A673 (cell line): ENCODE measurements at regions not wholly inside any gene's neighbourhood (a gene's known extent, or its start where the extent isn't known, plus 50 kb on each side); places are given as distances from the start of the nearest gene placed in this dataset.

Source experiments
- BruUV-seq: library from RNA; stranded (reverse); fragments of 400-500 nt; replicated peaks from 2 replicates; lab custom pipeline; 2021; lab: Mats Ljungman, UMichigan
- CTCF ChIA-PET: fragments of 300-600 bp; sonication (Branson Sonifier 250); formaldehyde crosslinking; loops from one replicate; lab custom pipeline; 2022; ENCODE audit warnings: antibody characterized with exemption; lab: Charles Lee
- POLR2A ChIA-PET: fragments of 300-600 bp; sonication (Branson Sonifier 250); formaldehyde crosslinking; loops from one replicate; lab custom pipeline; 2022; ENCODE audit warnings: antibody characterized with exemption; ENCODE audit not compliant: low non-redundant PET; lab: Charles Lee
- DNase-seq: peaks from one replicate; pipeline ENCODE4 v3.0.0-alpha.2; 2015; ENCODE audit warnings: low spot score
- H3K27ac ChIP-seq: fragments of 200-600 bp; sonication (generic); 2 replicates; pipeline ENCODE4 v1.5.1; 2016; ENCODE audit warnings: mixed run types, low read depth, mild to moderate bottlenecking, mixed read lengths, antibody characterized with exemption, low read length; ENCODE audit not compliant: poor library complexity, severe bottlenecking
- H3K27me3 ChIP-seq: fragments of 200-600 bp; sonication (generic); replicated peaks from 2 replicates; pipeline ENCODE4 v1.6.1; 2017; ENCODE audit warnings: mixed run types, low read depth, mild to moderate bottlenecking, mixed read lengths, antibody characterized with exemption, low read length; ENCODE audit not compliant: insufficient read depth, poor library complexity
- H3K36me3 ChIP-seq: fragments of 200-600 bp; sonication (generic); 2 replicates; pipeline ENCODE4 v1.6.1; 2016; ENCODE audit warnings: mixed run types, mild to moderate bottlenecking, mixed read lengths, antibody characterized with exemption, low read length; ENCODE audit not compliant: insufficient read depth, poor library complexity, severe bottlenecking
- H3K4me1 ChIP-seq: fragments of 200-600 bp; sonication (generic); 2 replicates; pipeline ENCODE4 v1.6.1; 2017; ENCODE audit warnings: mixed run types, mild to moderate bottlenecking, mixed read lengths, antibody characterized with exemption, low read length; ENCODE audit not compliant: insufficient read depth, poor library complexity, severe bottlenecking
- H3K4me3 ChIP-seq: fragments of 200-600 bp; sonication (generic); 2 replicates; pipeline ENCODE4 v1.5.1; 2016; ENCODE audit warnings: low read depth, mixed run types, mild to moderate bottlenecking, mixed read lengths, low read length; ENCODE audit not compliant: poor library complexity, severe bottlenecking
- H3K9me3 ChIP-seq: fragments of 200-600 bp; sonication (generic); 2 replicates; pipeline ENCODE4 v1.6.1; 2016; ENCODE audit warnings: mixed run types, low read depth, mild to moderate bottlenecking, mixed read lengths, antibody characterized with exemption, low read length; ENCODE audit not compliant: poor library complexity, severe bottlenecking
- EZH2 ChIP-seq: fragments of 200-600 bp; sonication (generic); IDR thresholded peaks from 2 replicates; pipeline ENCODE4 v1.6.1; 2017; ENCODE audit warnings: borderline replicate concordance, low read depth, mild to moderate bottlenecking, mixed read lengths, antibody characterized with exemption, low read length; ENCODE audit not compliant: poor library complexity, severe bottlenecking
- intact Hi-C: fragments of 100-400 bp; cut with micrococcal nuclease; formaldehyde crosslinking; loops from one replicate; pipeline ENCODE4 v1.10.0; 2022; ENCODE audit not compliant: unreplicated experiment
- TF ChIP-seq, protein P1 (sequence below): fragments of 300-800, 200-600 bp; sonication (generic); conservative IDR thresholded peaks from 2 replicates; pipeline ENCODE4 v1.5.1; 2017; ENCODE audit warnings: low read depth, mild to moderate bottlenecking, antibody characterized with exemption, low read length, moderate library complexity, mixed read lengths

DNA sequence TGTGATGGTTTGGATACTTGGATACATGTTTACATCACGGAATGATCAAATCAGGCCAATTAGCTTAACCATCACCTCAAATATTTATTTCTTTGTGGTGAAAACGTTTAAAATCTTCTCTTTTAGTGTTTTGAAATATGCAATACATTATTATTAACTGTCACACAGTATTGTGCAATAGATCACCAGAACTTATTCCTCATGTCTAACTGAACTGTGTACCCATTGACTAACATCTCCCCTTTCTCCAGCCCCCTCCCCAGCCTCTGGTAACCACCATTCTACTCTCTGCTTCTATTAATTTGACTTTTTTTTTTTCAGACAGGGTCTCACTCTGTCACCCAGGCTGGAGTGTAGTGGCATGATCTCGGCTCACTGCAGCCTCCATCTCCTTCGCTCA lies 471.9 kb downstream of the BCOR start:
- no peak overlapping the region for H3K4me3 ChIP-seq
- ChIA-PET POLR2A (no interaction called here), CTCF (no interaction called here)
- BruUV-seq, result no TSS peak
- TF ChIP-seq, protein P1, sequence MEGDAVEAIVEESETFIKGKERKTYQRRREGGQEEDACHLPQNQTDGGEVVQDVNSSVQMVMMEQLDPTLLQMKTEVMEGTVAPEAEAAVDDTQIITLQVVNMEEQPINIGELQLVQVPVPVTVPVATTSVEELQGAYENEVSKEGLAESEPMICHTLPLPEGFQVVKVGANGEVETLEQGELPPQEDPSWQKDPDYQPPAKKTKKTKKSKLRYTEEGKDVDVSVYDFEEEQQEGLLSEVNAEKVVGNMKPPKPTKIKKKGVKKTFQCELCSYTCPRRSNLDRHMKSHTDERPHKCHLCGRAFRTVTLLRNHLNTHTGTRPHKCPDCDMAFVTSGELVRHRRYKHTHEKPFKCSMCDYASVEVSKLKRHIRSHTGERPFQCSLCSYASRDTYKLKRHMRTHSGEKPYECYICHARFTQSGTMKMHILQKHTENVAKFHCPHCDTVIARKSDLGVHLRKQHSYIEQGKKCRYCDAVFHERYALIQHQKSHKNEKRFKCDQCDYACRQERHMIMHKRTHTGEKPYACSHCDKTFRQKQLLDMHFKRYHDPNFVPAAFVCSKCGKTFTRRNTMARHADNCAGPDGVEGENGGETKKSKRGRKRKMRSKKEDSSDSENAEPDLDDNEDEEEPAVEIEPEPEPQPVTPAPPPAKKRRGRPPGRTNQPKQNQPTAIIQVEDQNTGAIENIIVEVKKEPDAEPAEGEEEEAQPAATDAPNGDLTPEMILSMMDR, result no peak
- no peak for TF ChIP-seq EZH2
- H3K4me1 ChIP-seq, result no peaks in the 10 kb centered on the region
- intact Hi-C loops, result no loop called here
- no peaks in the 10 kb centered on the region for H3K36me3 ChIP-seq
- H3K27ac ChIP-seq, result no peak overlapping the region
- no peaks in the 10 kb centered on the region for H3K9me3 ChIP-seq
- H3K27me3 ChIP-seq, result no peaks in the 10 kb centered on the region
- no peak for DNase-seq

DNA sequence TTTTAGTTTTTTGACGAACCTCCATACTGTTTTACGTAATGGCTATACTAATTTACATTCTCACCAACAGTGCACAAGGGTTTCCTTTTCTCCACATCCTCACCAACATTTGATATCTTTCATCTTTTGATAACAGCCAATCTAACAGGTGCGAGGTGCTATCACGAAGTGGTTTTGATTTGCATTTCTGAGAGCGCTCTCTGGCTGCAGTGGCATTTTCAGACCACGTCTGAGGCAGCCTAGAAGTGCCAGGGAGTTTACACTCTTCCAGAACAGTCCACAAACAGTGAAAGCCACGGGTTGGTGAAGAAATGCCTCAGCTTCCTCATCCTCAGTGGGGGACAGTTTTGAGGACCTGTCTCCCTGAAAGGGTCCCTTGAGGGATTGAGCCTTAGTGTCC lies 471.0 kb downstream of the BCOR start:
- Histone ChIP-seq H3K27ac (no peak overlapping the region), H3K27me3 (no peaks in the 10 kb centered on the region), H3K4me3 (no peak overlapping the region), H3K4me1 (no peaks in the 10 kb centered on the region), H3K9me3 (no peaks in the 10 kb centered on the region), H3K36me3 (no peaks in the 10 kb centered on the region)
- TF ChIP-seq EZH2, result no peak
- TF ChIP-seq, protein P1, result no peak
- POLR2A ChIA-PET, result no interaction called here
- CTCF ChIA-PET, result no interaction called here
- intact Hi-C loops, result no loop called here
- no TSS peak for BruUV-seq
- no peak for DNase-seq

DNA sequence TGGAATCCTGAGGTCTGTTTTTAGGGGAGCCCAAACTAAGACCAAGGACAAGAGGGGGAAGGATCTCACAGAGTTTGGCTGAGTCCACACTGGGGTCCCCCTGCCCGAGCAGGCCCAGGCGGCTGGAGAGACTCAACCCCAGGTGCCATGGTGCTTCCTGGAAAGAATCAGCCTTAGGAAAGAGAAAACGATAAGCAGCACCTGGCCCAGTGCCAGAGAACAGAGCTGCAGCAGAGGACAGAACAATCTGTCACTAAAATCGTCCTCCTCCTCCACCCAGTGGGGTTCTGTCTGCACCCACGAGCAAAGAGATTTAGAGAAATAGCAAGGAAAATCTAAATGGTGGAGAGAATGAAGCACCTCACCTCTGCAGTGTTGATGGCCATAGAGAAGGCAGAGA lies 470.5 kb downstream of the BCOR start:
- DNase-seq, result no peak
- H3K4me1 ChIP-seq, result no peaks in the 10 kb centered on the region
- H3K27me3 ChIP-seq, result no peaks in the 10 kb centered on the region
- no TSS peak for BruUV-seq
- H3K36me3 ChIP-seq, result no peaks in the 10 kb centered on the region
- no peak overlapping the region for H3K4me3 ChIP-seq
- ChIA-PET POLR2A (no interaction called here), CTCF (no interaction called here)
- intact Hi-C loops, result no loop called here
- no peaks in the 10 kb centered on the region for H3K9me3 ChIP-seq
- no peak overlapping the region for H3K27ac ChIP-seq
- TF ChIP-seq, protein P1, result no peak
- no peak for TF ChIP-seq EZH2
